SK-N-SH (cell line): ENCODE measurements at regions not wholly inside any gene's neighbourhood (a gene's known extent, or its start where the extent isn't known, plus 50 kb on each side); places are given as distances from the start of the nearest gene placed in this dataset.

Experiments
- CTCF ChIA-PET: fragments of 300-600, 350-600 bp; formaldehyde crosslinking; extraction: SDS; loops from one replicate; lab custom pipeline; 2021; lab: Yijun Ruan, JAX
- POLR2A ChIA-PET: fragments of 350-600 bp; sonication (Branson Sonifier 250); formaldehyde crosslinking; extraction: SDS; loops from one replicate; lab custom pipeline; 2020; ENCODE audit warnings: antibody characterized with exemption, inconsistent platforms; lab: Yijun Ruan, JAX
- DNase-seq: peaks from one replicate; pipeline ENCODE4 v3.0.0; 2012
- H2AFZ ChIP-seq: fragments of 200-600 bp; sonication (generic); 2 replicates; pipeline ENCODE4 v1.8.1; 2016; ENCODE audit warnings: antibody characterized with exemption, mild to moderate bottlenecking, low read depth
- H3F3A ChIP-seq: fragments of 200-600 bp; sonication (generic); replicated peaks from 2 replicates; pipeline ENCODE3; 2016; ENCODE audit warnings: antibody characterized with exemption, mild to moderate bottlenecking; ENCODE audit not compliant: insufficient read depth
- H3K27ac ChIP-seq, 2 experiments: fragments of 200-500 bp in 1 of 2; fragments of 200-600 bp in 1 of 2; sonication (Bioruptor generic) in 1 of 2; sonication (generic), shearing (Covaris generic) in 1 of 2; 2 replicates each; pipeline versions ENCODE4 v1.5.1 to v1.6.1; 2014 to 2016; ENCODE audit warnings: low read depth in 2 of 2, inconsistent platforms in 1 of 2, low read length in 1 of 2, mild to moderate bottlenecking in 1 of 2, mixed read lengths in 1 of 2
- H3K27me3 ChIP-seq: fragments of 200-600 bp; sonication (generic), shearing (Covaris generic); 2 replicates; pipeline ENCODE4 v1.6.1; 2016; ENCODE audit warnings: mixed run types; ENCODE audit not compliant: insufficient read depth
- H3K36me3 ChIP-seq, 2 experiments: fragments of 200-500 bp in 1 of 2; fragments of 200-600 bp in 1 of 2; sonication (Bioruptor generic) in 1 of 2; sonication (generic) in 1 of 2; replicated peaks in 1 of 2; 2 replicates each; pipeline versions ENCODE3 to v1.5.1; 2014 to 2016; ENCODE audit warnings: low read length in 1 of 2, mild to moderate bottlenecking in 1 of 2; ENCODE audit not compliant: insufficient read depth in 2 of 2, control insufficient read depth in 1 of 2
- H3K4me1 ChIP-seq, 2 experiments: fragments of 200-500 bp in 1 of 2; fragments of 200-600 bp in 1 of 2; sonication (Bioruptor generic) in 1 of 2; sonication (generic), shearing (Covaris generic) in 1 of 2; 2 replicates each; pipeline versions ENCODE4 v1.5.1 to v1.6.1; 2014 to 2016; ENCODE audit warnings: low read depth in 1 of 2, low read length in 1 of 2, mixed run types in 1 of 2; ENCODE audit not compliant: insufficient read depth in 2 of 2, control insufficient read depth in 1 of 2
- H3K4me2 ChIP-seq: fragments of 200-600 bp; sonication (generic), shearing (Covaris generic); 2 replicates; pipeline ENCODE4 v1.6.1; 2017; ENCODE audit warnings: mixed run types
- H3K4me3 ChIP-seq, 2 experiments: fragments of 200-500 bp in 1 of 2; fragments of 200-600 bp in 1 of 2; sonication (Bioruptor generic) in 1 of 2; sonication (generic), shearing (Covaris generic) in 1 of 2; 2 replicates each; pipeline versions ENCODE4 v1.5.1 to v1.8.1; 2014 to 2016; ENCODE audit warnings: low read depth in 2 of 2, inconsistent platforms in 1 of 2, low read length in 1 of 2, mild to moderate bottlenecking in 1 of 2, mixed read lengths in 1 of 2, moderate library complexity in 1 of 2
- H3K79me2 ChIP-seq: fragments of 200-600 bp; sonication (generic); 2 replicates; pipeline ENCODE4 v1.8.1; 2017; ENCODE audit warnings: mild to moderate bottlenecking; ENCODE audit not compliant: insufficient read depth
- H3K9ac ChIP-seq: fragments of 200-600 bp; sonication (generic); 2 replicates; pipeline ENCODE4 v1.6.1; 2017; ENCODE audit warnings: mixed run types
- H3K9me2 ChIP-seq: fragments of 200-600 bp; sonication (generic); 2 replicates; pipeline ENCODE4 v1.6.1; 2017; ENCODE audit warnings: mixed run types
- H3K9me3 ChIP-seq: fragments of 200-600 bp; sonication (generic); 2 replicates; pipeline ENCODE4 v1.6.1; 2017; ENCODE audit warnings: mixed run types, mild to moderate bottlenecking, moderate library complexity
- H4K20me1 ChIP-seq: fragments of 200-600 bp; sonication (generic); 2 replicates; pipeline ENCODE4 v1.6.1; 2017; ENCODE audit warnings: mild to moderate bottlenecking, mixed run types; ENCODE audit not compliant: insufficient read depth
- CHD2 ChIP-seq: fragments of 150-350 bp; IDR thresholded peaks from 2 replicates; pipeline ENCODE4 v1.6.1; 2018; ENCODE audit warnings: low read length; ENCODE audit not compliant: partially characterized antibody
- ELF1 ChIP-seq: IDR thresholded peaks from 2 replicates; pipeline ENCODE4 v1.4.0; 2012
- EP300 ChIP-seq, 2 experiments: IDR thresholded peaks; 2 replicates each; pipeline versions ENCODE4 v1.4.0 to v1.6.1; 2012; ENCODE audit warnings: borderline replicate concordance in 1 of 2, low read depth in 1 of 2, low read length in 1 of 2
- EZH2phosphoT487 ChIP-seq: fragments of 200-600 bp; sonication (generic); IDR thresholded peaks from 2 replicates; pipeline ENCODE4 v1.6.1; 2017; ENCODE audit warnings: low read depth, mixed run types, mild to moderate bottlenecking, antibody characterized with exemption, moderate library complexity, borderline replicate concordance
- FOSL2 ChIP-seq: IDR thresholded peaks from 2 replicates; pipeline ENCODE4 v1.4.0; 2012; ENCODE audit warnings: low read depth, mild to moderate bottlenecking, moderate library complexity, borderline replicate concordance
- GABPA ChIP-seq: IDR thresholded peaks from 2 replicates; pipeline ENCODE4 v1.4.0; 2012; ENCODE audit warnings: low read depth, mild to moderate bottlenecking
- GATA2 ChIP-seq: sonication (generic); formaldehyde crosslinking; IDR thresholded peaks from 2 replicates; pipeline ENCODE4 v1.5.0; 2020; ENCODE audit warnings: mild to moderate bottlenecking, missing genetic modification reagents
- JUND ChIP-seq: IDR thresholded peaks from 2 replicates; pipeline ENCODE4 v1.4.0; 2012
- MAX ChIP-seq: IDR thresholded peaks from 2 replicates; pipeline ENCODE4 v1.4.0; 2012; ENCODE audit warnings: low read depth
- MEF2A ChIP-seq: IDR thresholded peaks from 2 replicates; pipeline ENCODE4 v1.4.0; 2012; ENCODE audit warnings: low read depth, borderline replicate concordance
- MXI1 ChIP-seq: IDR thresholded peaks from 2 replicates; pipeline ENCODE4 v1.6.1; 2012; ENCODE audit warnings: mild to moderate bottlenecking, low read depth, low read length, improper control_type of control experiment
- NFIC ChIP-seq: IDR thresholded peaks from 2 replicates; pipeline ENCODE4 v1.4.0; 2012; ENCODE audit warnings: borderline replicate concordance
- NRF1 ChIP-seq: IDR thresholded peaks from 2 replicates; pipeline ENCODE4 v1.6.1; 2012; ENCODE audit warnings: low read depth, mild to moderate bottlenecking, low read length
- POLR2AphosphoS5 ChIP-seq: IDR thresholded peaks from 2 replicates; pipeline ENCODE4 v1.6.1; 2012; ENCODE audit warnings: low read depth, low read length
- RAD21 ChIP-seq: IDR thresholded peaks from 2 replicates; pipeline ENCODE4 v1.6.1; 2012; ENCODE audit warnings: mild to moderate bottlenecking, low read length
- RCOR1 ChIP-seq: fragments of 150-350 bp; IDR thresholded peaks from 2 replicates; pipeline ENCODE4 v1.6.1; 2017; ENCODE audit warnings: antibody characterized with exemption, low read length
- RXRA ChIP-seq: IDR thresholded peaks from 2 replicates; pipeline ENCODE4 v1.4.0; 2012; ENCODE audit warnings: low read depth, mild to moderate bottlenecking, borderline replicate concordance
- SIN3A ChIP-seq: IDR thresholded peaks from 2 replicates; pipeline ENCODE4 v1.6.1; 2012; ENCODE audit warnings: low read depth, mild to moderate bottlenecking, low read length, moderate library complexity, borderline replicate concordance
- SMC3 ChIP-seq: IDR thresholded peaks from 2 replicates; pipeline ENCODE4 v1.6.1; 2012; ENCODE audit warnings: low read depth, low read length, improper control_type of control experiment
- TAF1 ChIP-seq: IDR thresholded peaks from 2 replicates; pipeline ENCODE4 v1.6.1; 2012; ENCODE audit warnings: low read depth, mild to moderate bottlenecking, low read length, moderate library complexity, borderline replicate concordance
- TCF12 ChIP-seq: IDR thresholded peaks from 2 replicates; pipeline ENCODE4 v1.4.0; 2012
- USF1 ChIP-seq: IDR thresholded peaks from 2 replicates; pipeline ENCODE4 v1.4.0; 2012; ENCODE audit warnings: low read depth, borderline replicate concordance
- YY1 ChIP-seq: IDR thresholded peaks from 2 replicates; pipeline ENCODE4 v1.4.0; 2012; ENCODE audit warnings: low read depth, mild to moderate bottlenecking
- ZBTB33 ChIP-seq: IDR thresholded peaks from 2 replicates; pipeline ENCODE4 v1.4.0; 2012; ENCODE audit warnings: low read depth, borderline replicate concordance
- WGBS: methylation state at CpG from one replicate; pipeline ENCODE4 v1.1.6; 2017; ENCODE audit warnings: low lambda C conversion rate; 5-methylcytosine and 5-hydroxymethylcytosine counted together

- no peak overlapping the region for H3K4me3 ChIP-seq
- no peak for DNase-seq
- peaks cover 0 to 11% of the 10 kb centered on the region in 2 experiments; a peak in 1 of 4 replicates for H3K4me1 ChIP-seq
- no peaks in the 10 kb centered on the region for H3F3A ChIP-seq
- H3K27ac ChIP-seq: no peak overlapping the region
- no peak for TF ChIP-seq YY1
- TF ChIP-seq EZH2phosphoT487: no peak
- no peak for TF ChIP-seq MEF2A
- TF ChIP-seq RCOR1: no peak
- TF ChIP-seq EP300 (IDR thresholded peaks at IDR 0.05; ENCODE audit: borderline replicate concordance in 1 of 2, low read depth in 1 of 2, low read length in 1 of 2): no peak
- no peak for TF ChIP-seq TCF12
- TF ChIP-seq GATA2 (CRISPR knock-in tag): no peak
- TF ChIP-seq SMC3: no peak
- TF ChIP-seq MAX: no peak
- no peak for TF ChIP-seq SIN3A
- no peak overlapping the region for H2AFZ ChIP-seq
- no peaks in the 10 kb centered on the region for H4K20me1 ChIP-seq
- POLR2A ChIA-PET: interaction anchor here (0.7 kb wide), 1 partner anchor 256 kb away, joined by 3 read pairs; no protein-coding TSS in a partner anchor
- no peaks in the 10 kb centered on the region for H3K9me2 ChIP-seq
- no peaks in the 10 kb centered on the region for H3K9me3 ChIP-seq
- no peak overlapping the region for H3K4me2 ChIP-seq
- H3K9ac ChIP-seq: no peak overlapping the region
- CTCF ChIA-PET: interaction anchor here (1.1 kb wide), 1 partner anchor 35 kb away, joined by 4 read pairs; no protein-coding TSS in a partner anchor
- no peaks in the 10 kb centered on the region for H3K36me3 ChIP-seq
- H3K79me2 ChIP-seq: no peaks in the 10 kb centered on the region
- 8% methylated on average over 2 of the region's 2 CpGs for WGBS
- H3K27me3 ChIP-seq: no peaks in the 10 kb centered on the region
These were observed 127.6 kb upstream of the PTCH1 start for GRCh38 chr9:95644377-95644776.

GRCh38 chr9:95643619-95644018 lies 126.8 kb upstream of the PTCH1 start:
- Histone ChIP-seq H3K9me3 (no peaks in the 10 kb centered on the region), H3F3A (no peaks in the 10 kb centered on the region), H3K27ac (no peak overlapping the region), H3K36me3 (no peaks in the 10 kb centered on the region), H4K20me1 (no peaks in the 10 kb centered on the region), H3K4me3 (no peak overlapping the region), H3K9me2 (no peaks in the 10 kb centered on the region), H3K9ac (no peak overlapping the region), H3K27me3 (no peaks in the 10 kb centered on the region), H3K4me2 (no peak overlapping the region), H3K4me1 (peaks cover 0 to 11% of the 10 kb centered on the region in 2 experiments; a peak in 1 of 4 replicates), H3K79me2 (no peaks in the 10 kb centered on the region), H2AFZ (no peak overlapping the region)
- DNase-seq: no peak
- ChIA-PET CTCF (interaction anchor here (1.4 kb wide), 1 partner anchor 14 kb away, joined by 5 read pairs; no protein-coding TSS in a partner anchor), POLR2A (no interaction called here)
- no peak for TF ChIP-seq NFIC
- TF ChIP-seq USF1: no peak
- TF ChIP-seq YY1: no peak
- no peak for TF ChIP-seq JUND
- TF ChIP-seq RXRA: no peak
- no peak for TF ChIP-seq NRF1
- TF ChIP-seq POLR2AphosphoS5: no peak
- TF ChIP-seq TAF1: no peak
- TF ChIP-seq TCF12: no peak
- TF ChIP-seq SIN3A: no peak
- TF ChIP-seq RAD21: no peak
- no peak for TF ChIP-seq MXI1
- no peak for TF ChIP-seq CHD2
- no peak for TF ChIP-seq ELF1
- TF ChIP-seq EP300 (IDR thresholded peaks at IDR 0.05; ENCODE audit: borderline replicate concordance in 1 of 2, low read depth in 1 of 2, low read length in 1 of 2): no peak
- no peak for TF ChIP-seq ZBTB33
- no peak for TF ChIP-seq GABPA
- no peak for TF ChIP-seq FOSL2
- 35% methylated on average over 4 of the region's 4 CpGs for WGBS
